Prostate gland (tissue), 2 donors: ENCODE measurements at regions not wholly inside any gene's neighbourhood (a gene's known extent, or its start where the extent isn't known, plus 50 kb on each side); places are given as distances from the start of the nearest gene placed in this dataset.

ENCODE experiments used
- DNase-seq: peaks from one replicate; pipeline ENCODE4 v3.0.0-alpha.2; 2019; ENCODE audit warnings: low spot score
- H3K27ac ChIP-seq, 2 donors: fragments of 200-600 bp; sonication (generic); 2 replicates each; pipeline ENCODE4 v1.5.1; 2017 to 2019
- H3K27me3 ChIP-seq: fragments of 200-600 bp; sonication (generic); replicated peaks from 2 replicates; pipeline ENCODE4 v1.5.1; 2019; ENCODE audit not compliant: insufficient read depth
- H3K36me3 ChIP-seq, 2 donors: fragments of 200-600 bp; sonication (generic); 1 replicate in 1 of 2; 2 replicates in 1 of 2; pipeline versions ENCODE4 v1.5.1 to v1.8.1; 2017 to 2019
- H3K4me1 ChIP-seq: fragments of 200-600 bp; sonication (generic); replicated peaks from 2 replicates; pipeline ENCODE4 v1.5.1; 2019
- H3K4me3 ChIP-seq, 2 donors: fragments of 200-600 bp; sonication (generic); 2 replicates each; pipeline ENCODE4 v1.5.1; 2017 to 2019
- H3K9me3 ChIP-seq: fragments of 200-600 bp; sonication (generic); 2 replicates; pipeline ENCODE4 v1.5.1; 2017
- CTCF ChIP-seq, 4 experiments: fragments of 200-600 bp in 2 of 4; fragments of 450-650 bp in 2 of 4; sonication (generic) in 2 of 4; IDR thresholded peaks; 1 replicate in 3 of 4; 2 replicates in 1 of 4; pipeline ENCODE4 v1.5.1; 2016 to 2019; ENCODE audit warnings: antibody characterized with exemption in 4 of 4, mild to moderate bottlenecking in 2 of 4, moderate library complexity in 2 of 4
- POLR2A ChIP-seq: fragments of 450-650 bp; IDR thresholded peaks from one replicate; pipeline ENCODE4 v1.6.1; 2016; ENCODE audit warnings: antibody characterized with exemption, mild to moderate bottlenecking
- POLR2AphosphoS5 ChIP-seq: sonication (generic); formaldehyde crosslinking; IDR thresholded peaks from one replicate; pipeline ENCODE4 v1.6.1; 2017; ENCODE audit warnings: antibody characterized with exemption
- WGBS: methylation state at CpG from one replicate; pipeline ENCODE4 v1.1.5; 2018; 5-methylcytosine and 5-hydroxymethylcytosine counted together
- intact Hi-C: fragments of 100-400 bp; cut with DNase I; formaldehyde crosslinking; loops from one replicate; pipeline ENCODE4 v1.14.2; 2022

DNA sequence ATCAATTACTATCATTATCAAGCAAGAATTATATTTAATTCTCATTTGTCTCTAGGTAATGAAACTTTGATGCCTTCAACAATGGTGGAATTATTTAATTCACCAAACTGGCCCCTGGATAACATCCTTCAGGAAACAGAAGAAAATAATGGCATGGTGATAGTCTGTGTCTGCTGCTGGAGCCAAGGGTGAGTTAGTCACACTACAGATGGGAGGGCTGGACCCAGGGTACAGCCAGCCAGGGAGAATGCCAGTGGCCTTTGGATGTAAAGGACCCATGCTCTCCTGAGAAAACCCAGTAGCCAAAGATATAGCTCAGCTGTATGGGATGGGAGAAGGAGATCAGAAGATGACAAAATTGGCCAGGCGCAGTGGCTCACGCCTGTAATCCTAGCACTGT lies 60.0 kb upstream of the CNKSR3 start:
- Histone ChIP-seq H3K27me3 (no peaks in the 10 kb centered on the region), H3K9me3 (no peaks in the 10 kb centered on the region), H3K4me1 (no peaks in the 10 kb centered on the region), H3K27ac (no peak overlapping the region), H3K4me3 (no peak overlapping the region), H3K36me3 (no peaks in the 10 kb centered on the region)
- TF ChIP-seq CTCF (IDR thresholded peaks at IDR 0.05) = no peak
- no peak for TF ChIP-seq POLR2AphosphoS5
- TF ChIP-seq POLR2A = no peak
- no peak for DNase-seq
- intact Hi-C loops = no loop called here
- 100% methylated on average over 2 of the region's 2 CpGs for WGBS

- intact Hi-C loops = no loop called here
- Histone ChIP-seq H3K27ac (no peak overlapping the region), H3K27me3 (no peaks in the 10 kb centered on the region), H3K9me3 (no peaks in the 10 kb centered on the region), H3K36me3 (no peaks in the 10 kb centered on the region), H3K4me3 (no peak overlapping the region), H3K4me1 (no peaks in the 10 kb centered on the region)
- no peak for DNase-seq
- TF ChIP-seq CTCF (IDR thresholded peaks at IDR 0.05) (no peak), POLR2AphosphoS5 (no peak), POLR2A (no peak)
- WGBS = 71% methylated on average over 6 of the region's 6 CpGs
These were observed 62.1 kb upstream of the CNKSR3 start for GRCh38 chr6:154572556-154572955.

DNA sequence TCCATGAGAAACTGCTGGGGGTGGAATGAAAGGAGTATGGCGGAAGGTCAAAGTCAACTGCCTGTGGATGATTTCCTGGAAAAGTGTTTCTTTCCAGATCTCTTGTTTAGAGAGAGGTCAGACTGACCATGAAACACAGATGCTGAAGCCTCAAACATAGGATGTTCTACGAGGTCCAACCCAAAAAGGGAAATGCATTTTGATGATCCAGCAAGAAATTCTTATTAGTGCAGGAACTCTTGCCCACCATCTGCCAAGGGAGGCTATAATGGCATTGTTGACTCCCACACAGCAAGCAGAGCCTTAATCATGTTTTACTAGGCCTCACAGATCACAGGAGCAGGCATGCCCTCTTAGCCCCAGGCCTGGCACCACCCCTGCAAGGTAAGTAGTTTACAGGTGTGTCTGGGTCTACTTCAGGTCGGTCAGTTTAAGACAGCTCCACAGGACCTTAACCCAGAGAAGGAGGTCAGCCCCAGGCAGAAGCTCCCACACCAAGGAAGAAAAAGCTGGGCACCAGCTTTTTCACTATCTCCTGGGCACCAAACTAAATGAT lies 67.6 kb upstream of the CNKSR3 start:
- intact Hi-C loops = no loop called here

DNA sequence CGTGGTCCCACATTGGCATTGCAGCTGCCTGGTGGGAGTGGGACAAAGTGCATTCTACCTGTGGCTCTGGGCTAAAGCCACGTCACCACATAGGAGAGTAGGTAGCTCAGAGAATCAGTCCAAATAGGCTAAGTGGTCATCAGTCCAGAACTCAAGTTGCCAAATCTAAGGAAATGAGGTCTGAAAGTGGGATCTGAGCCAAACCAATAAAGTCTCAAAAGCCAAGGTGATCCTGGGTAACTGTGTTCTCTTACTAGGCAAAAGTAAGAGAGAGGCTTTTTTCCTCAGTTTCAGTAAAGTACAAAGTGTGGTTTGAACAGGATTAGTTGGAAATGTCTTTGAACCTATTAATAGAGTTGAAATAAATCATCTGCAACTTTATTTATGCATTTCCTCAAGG lies 68.6 kb upstream of the CNKSR3 start:
- 62% methylated on average over 2 of the region's 2 CpGs for WGBS
- TF ChIP-seq POLR2AphosphoS5 (no peak), CTCF (IDR thresholded peaks at IDR 0.05) (no peak), POLR2A (no peak)
- Histone ChIP-seq H3K27ac (no peak overlapping the region), H3K4me3 (no peak overlapping the region), H3K9me3 (no peaks in the 10 kb centered on the region), H3K4me1 (no peaks in the 10 kb centered on the region), H3K27me3 (no peaks in the 10 kb centered on the region), H3K36me3 (no peaks in the 10 kb centered on the region)
- intact Hi-C loops = no loop called here
- no peak for DNase-seq

More for the DNA sequence above, 67.6 kb upstream of the CNKSR3 start:
- no peak for TF ChIP-seq POLR2A
- TF ChIP-seq POLR2AphosphoS5 = no peak
- TF ChIP-seq CTCF (IDR thresholded peaks at IDR 0.05) = no peak
- Histone ChIP-seq H3K27ac (no peak overlapping the region), H3K4me3 (no peak overlapping the region), H3K36me3 (no peaks in the 10 kb centered on the region), H3K9me3 (no peaks in the 10 kb centered on the region), H3K4me1 (no peaks in the 10 kb centered on the region), H3K27me3 (no peaks in the 10 kb centered on the region)
- DNase-seq = no peak
- WGBS = 73% methylated on average over 3 of the region's 3 CpGs

- WGBS = 6% methylated on average over 3 of the region's 3 CpGs
- intact Hi-C loops = no loop called here
- H3K4me3 ChIP-seq = no peak overlapping the region
- no peaks in the 10 kb centered on the region for H3K27me3 ChIP-seq
- TF ChIP-seq POLR2A (no peak), CTCF (IDR thresholded peaks at IDR 0.05) (no peak), POLR2AphosphoS5 (no peak)
- H3K36me3 ChIP-seq = no peaks in the 10 kb centered on the region
- no peaks in the 10 kb centered on the region for H3K9me3 ChIP-seq
- H3K27ac ChIP-seq = no peak overlapping the region
- no peaks in the 10 kb centered on the region for H3K4me1 ChIP-seq
- DNase-seq = no peak
These were observed 69.0 kb upstream of the CNKSR3 start for GRCh38 chr6:154579485-154579884.
